Stimulated activated CD4-positive, alpha-beta T cell treated with anti-CD3 and anti-CD28 coated beads, Interleukin-4, amount 100 ng/mL, for 48 hours (primary cell): ENCODE measurements at regions not wholly inside any gene's neighbourhood (a gene's known extent, or its start where the extent isn't known, plus 50 kb on each side); places are given as distances from the start of the nearest gene placed in this dataset.
"Not testable (repeated sequence)": the region's sequence is repeated elsewhere in the genome, so short reads cannot be mapped to it uniquely, and the experiment has no call there.

ENCODE experiments used
- DNase-seq, 2 donors: peaks; one replicate each; pipeline ENCODE4 v3.0.0-alpha.2; 2020; ENCODE audit warnings: low read depth in 2 of 2

DNA sequence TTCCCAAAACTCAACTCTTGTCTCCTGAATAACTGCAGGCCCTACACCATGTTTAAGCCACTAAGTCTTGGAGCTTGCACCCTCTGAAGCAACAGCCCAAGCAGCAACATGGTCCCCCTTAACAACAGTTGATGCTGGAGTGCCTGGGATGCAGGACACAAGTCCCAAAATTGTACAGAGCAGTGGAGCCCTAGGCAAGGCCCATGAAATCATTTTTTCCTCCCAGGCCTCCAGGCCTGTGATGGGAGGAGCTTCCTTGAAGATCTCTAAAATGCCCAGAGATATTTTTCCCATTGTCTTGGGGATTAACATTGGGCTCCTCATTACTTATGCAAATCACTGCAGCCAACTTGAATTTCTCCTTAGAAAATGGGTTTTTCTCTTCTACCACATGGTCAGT is 311.9 kb upstream of the EPHA3 start:
- DNase-seq, result no peak

DNA sequence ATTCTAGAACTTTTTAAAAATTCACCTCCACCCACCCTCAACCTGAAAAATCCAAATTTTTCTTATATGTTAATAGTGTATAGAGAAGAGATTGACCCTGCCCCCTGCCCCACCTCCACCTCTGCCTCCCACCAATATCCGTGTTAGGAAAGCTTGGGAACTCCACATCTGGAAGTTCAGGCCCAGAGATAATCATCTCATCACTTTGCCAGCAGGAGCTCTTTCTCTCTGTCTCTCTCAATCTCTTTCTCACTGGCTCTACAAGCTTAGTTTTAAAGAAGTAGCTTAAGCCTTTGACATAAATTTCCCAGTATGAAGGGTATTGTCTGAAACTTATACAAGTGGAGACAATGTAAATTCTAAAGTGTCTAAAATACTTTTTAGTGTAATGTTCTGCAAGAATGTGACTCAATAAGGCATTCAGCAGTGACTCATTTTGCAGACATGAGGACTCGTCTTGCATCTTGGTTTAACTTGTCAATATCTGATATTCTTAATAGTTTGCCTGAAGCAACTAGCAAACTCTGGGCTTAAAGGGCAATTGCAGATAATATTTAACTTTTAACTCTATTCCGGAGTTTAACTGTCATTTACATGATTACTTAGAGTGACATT is 299.8 kb upstream of the EPHA3 start:
- DNase-seq, result no peak

DNA sequence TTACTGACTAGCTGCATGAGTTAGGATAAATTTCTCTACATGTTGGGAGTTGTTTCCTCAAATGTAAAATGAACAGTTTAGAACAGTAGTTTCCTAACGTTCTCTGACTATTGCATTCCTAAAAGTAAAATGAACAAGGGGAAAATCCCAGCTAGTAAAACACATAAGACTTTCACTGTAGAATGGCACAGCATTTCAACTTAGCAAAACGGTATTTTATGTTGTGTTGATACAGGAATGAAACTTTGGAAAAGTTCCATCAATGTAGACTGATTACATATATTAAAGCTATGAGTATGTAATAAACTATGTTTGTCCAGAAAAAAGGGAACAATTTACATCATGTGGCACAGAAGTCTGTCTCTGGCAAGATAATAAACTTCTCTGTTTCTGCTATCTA is 297.4 kb upstream of the EPHA3 start:
- no peak for DNase-seq

DNA sequence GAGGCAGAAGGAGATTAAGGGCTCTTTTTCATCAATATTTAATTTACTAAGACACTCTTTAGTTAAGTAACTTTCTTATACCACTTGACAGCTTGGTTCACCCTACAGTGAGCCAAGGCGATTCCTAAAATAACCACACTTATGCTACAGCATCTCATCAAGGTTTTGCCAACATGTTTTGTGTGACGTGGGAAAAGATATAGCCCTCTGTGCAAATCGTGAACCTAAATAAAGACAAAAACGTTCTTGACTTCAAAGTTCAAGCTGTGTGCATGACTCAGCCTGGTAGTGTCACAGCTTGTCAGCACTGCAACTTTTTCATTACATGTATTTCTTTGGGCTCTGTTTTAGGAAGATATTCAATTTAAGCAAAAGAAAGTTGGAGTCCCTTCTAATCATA is 297.0 kb upstream of the EPHA3 start:
- DNase-seq, result no peak

DNA sequence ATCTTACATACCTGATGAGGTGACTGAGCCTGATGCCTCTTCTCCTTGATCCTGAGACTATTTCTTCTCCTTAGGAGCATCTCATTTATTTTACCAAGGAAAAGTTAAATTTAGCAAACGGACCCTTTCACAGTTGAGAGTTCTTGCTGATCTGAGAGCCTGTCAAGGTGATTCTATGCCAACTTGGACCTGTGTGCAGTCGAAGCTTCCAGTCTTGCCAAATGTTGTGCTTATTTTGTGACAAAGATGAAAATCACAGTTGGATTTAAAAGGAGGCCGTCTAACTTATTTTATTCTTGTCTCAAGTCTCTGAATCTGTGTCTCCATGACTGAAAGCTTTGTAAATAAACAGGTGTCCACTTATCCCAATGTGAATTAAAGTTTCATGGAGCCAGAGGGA is 296.3 kb upstream of the EPHA3 start:
- no peak for DNase-seq

DNA sequence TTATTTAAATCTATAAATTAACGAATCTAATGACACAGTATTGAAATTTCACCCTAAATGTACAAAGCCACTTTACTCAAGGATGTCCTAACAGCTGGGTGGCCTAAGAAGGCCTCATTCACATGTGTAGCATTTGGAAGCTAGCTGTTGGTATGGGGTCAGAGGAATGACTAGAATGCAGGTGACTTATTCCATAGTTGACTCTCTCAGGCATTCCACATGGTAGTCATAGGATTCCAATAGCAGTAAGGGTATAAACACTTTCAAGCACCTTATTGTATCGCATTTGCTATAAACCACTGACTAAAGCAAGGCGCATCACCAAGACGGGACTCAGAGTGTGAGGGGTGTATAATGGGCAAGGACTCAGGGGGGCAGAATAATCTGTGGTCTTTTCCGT is 294.8 kb upstream of the EPHA3 start:
- no peak for DNase-seq

DNA sequence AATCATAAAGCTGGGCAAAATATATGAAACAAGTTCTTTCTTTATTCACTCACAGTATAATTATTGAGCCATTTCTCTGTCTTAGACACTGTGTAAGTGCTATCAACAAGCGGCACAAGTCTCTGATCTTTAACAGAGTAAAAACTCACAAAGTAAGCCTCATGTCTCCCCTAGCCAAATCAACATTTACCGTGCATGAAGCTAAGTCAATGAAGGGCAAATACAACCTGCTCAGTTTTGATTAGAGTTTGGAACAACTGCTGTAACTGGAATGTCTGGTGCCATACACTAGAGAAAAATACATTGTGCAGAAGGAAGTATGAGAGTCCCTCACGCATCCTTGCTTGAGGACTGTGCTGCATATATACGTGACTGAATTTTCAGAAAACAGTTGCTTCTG is 291.0 kb upstream of the EPHA3 start:
- no peak for DNase-seq

DNA sequence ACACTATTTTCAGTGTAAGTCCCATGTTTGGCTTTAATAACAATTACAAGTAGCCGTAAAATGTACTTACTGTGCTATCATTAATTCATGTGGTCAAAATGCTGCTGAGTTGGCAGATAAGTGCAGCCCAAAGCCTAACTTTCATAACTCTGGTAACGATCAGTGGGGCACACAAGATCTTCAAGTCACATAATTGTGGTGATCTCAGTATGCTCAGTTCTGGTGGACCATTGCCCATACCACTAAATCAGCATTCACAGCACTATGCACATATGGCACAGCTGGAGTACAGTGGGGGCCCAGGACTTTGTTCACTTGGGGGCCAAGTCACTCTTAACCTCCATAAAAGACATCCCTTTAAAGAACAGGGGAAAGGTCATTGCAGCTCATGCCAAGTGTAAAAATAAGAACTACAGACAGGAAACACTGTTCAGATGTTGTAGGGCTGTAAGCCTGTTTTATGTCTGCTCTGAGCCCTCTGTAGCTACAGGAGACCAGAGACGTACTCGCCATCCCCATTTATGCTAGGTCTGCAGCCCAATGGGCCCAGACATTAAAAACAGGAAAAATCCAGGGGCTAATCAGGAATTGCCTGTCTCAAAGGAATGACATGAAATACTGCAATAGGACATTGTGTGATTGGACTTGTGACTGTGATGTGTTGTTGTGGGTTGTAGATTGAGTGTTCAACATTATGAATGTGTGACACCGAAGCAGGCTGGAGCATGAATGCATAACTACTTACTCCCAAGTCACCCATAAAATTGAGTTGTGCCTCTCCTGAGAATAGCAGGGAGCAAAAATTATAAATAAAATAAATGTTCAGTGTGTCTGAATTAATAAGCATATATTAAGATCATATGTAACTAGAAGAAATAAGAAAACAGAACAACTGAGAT is 282.5 kb upstream of the EPHA3 start:
- no peak for DNase-seq

DNA sequence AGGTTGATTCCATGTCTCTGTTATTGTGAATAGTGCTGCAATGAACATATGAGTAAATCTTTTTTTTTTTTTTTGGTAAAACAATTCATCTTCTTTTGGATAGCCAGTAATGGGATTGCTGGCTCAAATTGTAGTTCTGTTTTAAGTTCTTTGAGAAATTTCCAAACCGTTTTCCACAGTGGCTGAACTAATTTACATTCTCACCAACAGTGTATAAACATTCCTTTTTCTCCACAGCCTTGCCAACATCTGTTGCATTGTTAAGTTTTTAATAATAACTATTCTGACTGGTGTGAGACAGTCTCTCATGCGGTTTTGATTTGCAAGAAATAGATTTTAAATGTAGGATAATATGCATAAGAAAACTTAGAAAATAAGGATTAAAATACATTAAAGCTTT is 279.0 kb upstream of the EPHA3 start:
- no peak for DNase-seq

DNA sequence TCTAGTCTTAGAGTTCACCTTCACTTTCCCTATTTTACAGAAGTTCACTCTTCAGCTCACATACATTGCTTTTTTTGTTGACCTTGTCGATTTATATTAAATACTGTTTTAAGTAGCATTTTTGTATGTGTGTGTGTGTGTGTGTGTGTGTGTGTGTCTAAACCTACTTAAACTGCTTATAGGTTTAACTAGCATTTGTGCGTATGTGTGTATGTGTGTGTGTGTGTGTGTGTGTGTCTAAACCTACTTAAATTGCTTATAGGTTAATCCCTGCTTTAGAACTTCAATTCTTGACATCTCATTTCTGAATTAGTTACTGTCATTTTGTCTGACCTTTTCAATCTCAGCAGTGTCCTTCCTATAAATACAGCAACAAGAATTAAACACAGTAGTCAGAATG is 254.8 kb upstream of the EPHA3 start:
- no peak for DNase-seq

DNA sequence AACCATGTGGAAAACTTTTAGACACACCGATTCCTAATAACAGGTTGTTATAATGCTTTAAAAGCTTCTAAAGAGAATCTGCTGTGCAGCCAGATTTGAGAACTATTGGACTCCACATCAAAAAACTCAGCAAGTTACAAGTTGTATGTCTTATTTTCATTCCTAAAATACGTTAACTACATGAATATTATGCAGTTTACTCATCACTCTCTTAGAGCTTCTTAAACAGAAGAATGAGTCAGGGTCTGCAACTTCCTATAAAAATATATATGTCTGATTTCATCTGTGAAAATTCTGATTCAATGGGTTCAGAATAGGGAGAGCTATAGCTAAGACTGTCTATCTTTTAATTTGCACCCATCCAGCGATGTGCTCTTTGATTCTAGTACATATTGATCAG is 244.2 kb upstream of the EPHA3 start:
- DNase-seq, result no peak

DNA sequence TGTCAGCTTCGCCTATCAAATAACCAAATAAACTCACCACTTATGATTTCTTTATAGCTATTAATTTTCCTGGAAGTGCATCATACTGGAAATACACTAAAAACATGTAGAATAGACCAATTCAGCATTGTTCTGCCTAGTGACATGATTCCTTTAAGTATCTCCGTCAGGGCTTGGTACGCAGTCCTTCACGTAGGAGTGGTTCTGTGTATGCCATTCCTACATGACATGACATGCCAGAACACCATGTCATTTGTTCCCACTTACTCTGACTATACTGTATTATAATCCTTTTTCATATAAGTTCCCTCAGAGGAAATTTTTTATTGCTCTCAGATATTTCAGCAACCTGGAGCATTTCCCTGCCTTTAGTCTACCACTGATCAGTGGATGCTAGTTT is 230.7 kb upstream of the EPHA3 start:
- DNase-seq, result no peak

DNA sequence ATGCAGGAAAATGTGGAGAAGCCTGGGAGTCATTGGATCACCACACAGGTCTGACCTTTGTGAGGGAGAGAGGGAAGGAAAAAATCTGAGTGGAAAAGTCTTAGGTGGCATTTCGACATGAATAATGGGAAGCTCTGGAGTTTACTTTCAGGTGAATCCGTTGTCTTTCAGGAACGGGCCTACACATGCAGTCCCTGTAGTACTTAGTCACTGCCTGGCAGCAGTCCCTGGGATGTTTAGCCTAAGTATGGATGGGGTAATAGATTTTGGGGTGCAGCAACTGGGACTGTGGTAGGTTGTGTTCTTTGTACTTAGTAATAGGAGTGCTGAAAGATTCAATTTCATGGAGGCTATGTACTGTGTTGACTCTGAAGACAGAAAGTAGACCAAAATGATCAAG is 227.5 kb upstream of the EPHA3 start:
- no peak for DNase-seq

DNA sequence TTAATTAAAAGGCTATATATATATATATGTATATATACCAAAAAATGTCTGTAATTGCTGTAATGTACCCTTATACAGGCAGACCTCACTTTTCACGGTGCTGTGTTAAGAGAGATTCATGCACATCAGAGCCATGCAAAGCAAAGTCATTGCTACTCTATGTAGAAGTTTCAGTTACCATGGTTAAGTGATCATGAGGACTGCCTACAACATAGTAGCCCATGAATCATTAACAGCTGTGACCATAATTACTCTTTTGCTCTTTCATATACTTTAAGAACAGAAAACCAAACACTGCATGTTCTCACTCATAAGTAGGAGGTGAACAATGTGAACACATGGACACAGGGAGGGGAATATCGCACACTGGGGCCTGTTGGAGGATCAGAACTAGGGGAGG is 225.3 kb upstream of the EPHA3 start:
- no peak for DNase-seq

DNA sequence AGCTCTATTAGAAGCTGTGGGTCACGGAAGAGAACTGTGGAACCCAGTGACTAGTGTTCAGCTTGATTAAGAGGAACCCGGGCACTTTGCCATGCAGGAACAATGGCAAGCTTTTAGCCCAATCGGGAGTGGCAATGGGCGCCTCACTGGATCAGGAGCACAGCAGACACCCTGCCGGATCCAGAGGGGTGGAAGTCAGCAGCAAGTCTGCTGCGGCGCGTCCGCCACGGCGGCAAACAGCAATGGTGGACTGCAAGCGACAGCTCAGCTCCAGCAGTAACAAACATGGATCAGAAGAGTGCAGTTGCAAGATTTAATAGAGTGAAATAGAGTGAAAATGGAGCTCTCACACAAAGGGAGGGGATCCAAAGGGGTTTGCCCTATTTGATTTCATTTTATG is 220.8 kb upstream of the EPHA3 start:
- DNase-seq, result not testable (repeated sequence)

DNA sequence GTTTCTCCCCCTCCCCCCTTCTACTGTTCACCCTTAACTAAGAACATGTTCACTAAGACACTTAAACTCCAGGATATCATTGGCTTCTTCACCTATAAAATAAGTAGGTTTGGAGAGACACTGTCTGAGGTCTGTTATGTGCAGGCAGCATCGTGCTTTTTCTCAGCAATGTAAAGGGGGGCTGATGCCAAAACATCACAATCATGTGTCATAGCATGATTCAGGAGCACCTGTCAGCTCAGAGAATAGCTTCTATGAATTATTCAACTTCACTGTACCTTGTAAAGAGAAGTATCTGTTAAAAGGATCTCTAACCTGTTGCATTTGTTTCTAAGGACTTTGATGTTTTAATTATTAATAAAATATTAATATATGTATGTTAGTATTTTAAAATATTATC is 211.4 kb upstream of the EPHA3 start:
- DNase-seq, result no peak

DNA sequence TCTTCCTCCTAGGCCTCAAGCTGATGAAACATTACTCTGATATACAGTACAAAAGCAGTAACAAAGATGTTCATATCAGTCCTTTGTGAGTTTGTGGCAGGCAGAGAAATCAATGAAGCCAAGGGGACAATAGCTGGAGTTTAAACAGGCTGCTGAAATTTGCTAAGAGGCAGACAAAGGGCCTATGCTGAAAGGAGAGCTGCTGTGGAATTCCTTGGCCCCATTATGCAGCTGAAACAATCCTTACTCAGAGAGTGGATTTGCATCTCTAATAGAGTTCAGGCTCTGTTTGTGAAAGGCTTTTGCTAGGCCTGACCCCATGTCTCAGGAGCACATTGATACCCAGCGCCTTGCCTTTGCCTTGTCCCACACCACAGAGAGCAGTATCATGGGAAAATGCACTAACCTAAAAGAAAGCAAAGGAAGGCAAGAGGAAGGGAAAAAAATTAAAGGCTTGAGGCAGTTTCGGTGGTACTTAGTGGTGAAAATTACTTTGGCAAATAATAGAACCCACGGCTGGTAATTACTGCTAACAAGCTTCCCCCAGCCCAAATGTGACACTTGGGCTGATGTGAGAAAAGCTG is 195.0 kb upstream of the EPHA3 start:
- no peak for DNase-seq

DNA sequence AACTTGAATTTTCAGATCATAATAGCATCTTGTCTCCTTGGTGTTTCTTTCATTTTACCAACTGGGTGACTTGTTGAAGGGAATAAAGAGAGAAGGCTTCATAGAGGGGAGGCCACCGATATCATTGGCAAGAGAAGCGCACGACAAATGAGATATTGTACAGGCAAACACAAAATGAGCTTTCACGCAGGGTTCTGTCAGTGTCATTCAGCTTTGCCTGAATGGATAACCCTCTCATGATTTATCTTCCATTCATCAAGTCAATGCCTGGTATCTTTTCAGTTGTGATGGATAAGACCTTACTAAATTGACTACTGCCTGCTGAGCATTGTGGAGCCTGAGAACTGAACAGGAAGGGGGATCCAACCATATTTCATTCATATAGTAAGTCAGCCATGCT is 188.6 kb upstream of the EPHA3 start:
- DNase-seq, result no peak

DNA sequence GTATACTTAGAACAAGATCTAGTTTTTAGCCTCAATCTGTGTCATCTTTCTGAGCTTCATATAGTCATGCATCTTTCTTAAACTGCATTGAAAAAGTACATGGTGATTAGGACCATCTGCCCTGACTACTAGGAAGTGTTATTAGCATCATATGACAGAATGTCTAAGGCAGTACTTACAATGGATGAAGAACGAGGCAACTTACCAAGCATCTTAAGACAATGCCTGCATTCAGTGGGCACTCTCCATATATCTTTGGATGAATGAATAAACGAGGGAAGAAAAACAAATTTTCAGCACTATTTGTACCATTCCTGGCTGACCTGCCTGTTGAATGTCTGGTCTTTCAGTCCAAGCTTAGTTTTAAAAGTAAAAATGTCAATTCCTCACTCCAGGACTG is 185.4 kb upstream of the EPHA3 start:
- no peak for DNase-seq

DNA sequence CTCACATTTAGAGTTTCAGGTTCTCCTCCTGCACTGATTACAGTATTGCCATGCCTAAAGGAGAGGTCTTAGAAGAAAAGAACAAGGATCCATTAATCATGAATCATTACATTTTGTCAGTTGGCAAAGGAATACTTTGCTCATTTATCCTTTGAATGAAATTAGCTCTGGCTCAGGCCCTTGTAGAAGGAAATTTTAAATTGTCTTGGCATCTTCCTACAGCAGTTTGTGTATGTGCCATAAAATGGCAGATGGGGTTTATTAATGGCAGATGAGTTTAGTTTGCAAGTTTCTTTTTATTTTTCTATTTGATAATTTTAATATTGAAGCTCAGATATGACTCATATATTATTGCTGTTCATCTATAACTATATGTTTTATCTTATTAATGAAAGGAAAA is 181.2 kb upstream of the EPHA3 start:
- no peak for DNase-seq

DNA sequence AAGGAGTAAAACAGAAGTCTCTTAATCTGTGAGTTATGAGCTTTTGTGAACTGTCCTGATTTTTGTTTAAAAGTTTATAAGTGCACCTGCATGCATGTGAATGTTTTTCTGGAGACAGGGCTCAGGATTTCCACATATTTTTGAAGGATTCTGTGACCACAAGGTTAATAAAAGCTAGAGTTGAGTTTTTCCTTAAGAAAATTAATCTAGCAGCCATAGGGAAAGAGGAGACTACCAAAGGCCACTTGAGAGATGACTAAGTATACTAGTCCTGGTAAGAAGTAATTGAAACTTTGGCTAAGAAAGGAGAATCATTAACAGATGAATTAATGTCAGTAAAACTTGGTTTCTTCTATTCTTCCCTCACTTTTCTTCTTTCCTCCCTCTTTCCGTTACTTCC is 176.8 kb upstream of the EPHA3 start:
- no peak for DNase-seq

DNA sequence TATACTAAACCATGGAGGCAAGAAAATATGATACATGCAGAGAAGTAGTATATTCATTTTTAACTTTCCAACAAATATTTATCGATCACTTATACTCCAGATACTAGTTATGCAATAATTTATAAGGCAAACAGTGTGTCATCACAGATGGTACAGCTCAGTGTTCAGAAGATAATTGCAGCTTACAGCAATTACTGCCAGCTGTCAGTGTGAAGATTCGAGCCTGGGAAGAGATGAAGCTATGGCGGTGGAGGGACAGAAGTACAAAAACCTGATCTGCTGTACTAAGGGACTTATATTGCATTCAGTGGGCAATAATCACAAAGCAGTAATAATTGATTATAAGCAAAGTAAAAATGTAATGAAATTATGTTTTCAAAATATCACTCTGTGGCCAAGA is 170.6 kb upstream of the EPHA3 start:
- DNase-seq, result no peak

DNA sequence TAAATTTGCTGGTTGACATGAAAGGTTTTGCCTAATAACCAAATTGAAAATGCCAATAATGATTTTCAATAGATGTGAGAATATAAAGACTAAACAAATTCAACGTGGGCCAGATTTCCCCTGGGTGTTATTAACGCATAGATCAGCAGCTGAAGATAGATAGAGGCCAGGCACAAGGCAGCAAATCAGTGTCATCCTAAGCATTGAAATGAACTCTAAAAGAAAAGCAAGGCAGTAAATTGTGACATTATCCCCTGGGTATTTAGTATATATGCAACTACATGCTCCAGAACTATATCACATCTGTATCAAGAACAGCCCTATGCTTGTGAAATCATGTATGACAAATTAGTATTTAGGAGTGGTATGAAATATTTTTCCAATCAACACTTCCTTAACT is 167.1 kb upstream of the EPHA3 start:
- DNase-seq, result no peak
